ENCODE measurements at regions not wholly inside any gene's neighbourhood (a gene's known extent, or its start where the extent isn't known, plus 50 kb on each side); places are given as distances from the start of the nearest gene placed in this dataset.

- DNase-seq (ENCODE audit: extremely low read depth, low read depth), result no peak
These were observed 58.4 kb downstream of the ARL4C start for GRCh38 chr2:234438305-234438977.

GRCh38 chr2:234437642-234438304, 59.1 kb downstream of the ARL4C start:
- no peak for DNase-seq (ENCODE audit: extremely low read depth, low read depth)

- DNase-seq (ENCODE audit: extremely low read depth, low read depth), result no peak
These were observed 60.4 kb downstream of the ARL4C start for GRCh38 chr2:234436482-234436837.

- DNase-seq (ENCODE audit: extremely low read depth, low read depth), result no peak
These were observed 60.9 kb downstream of the ARL4C start for GRCh38 chr2:234435836-234436481.

- no peak for DNase-seq (ENCODE audit: extremely low read depth, low read depth)
These were observed 63.7 kb downstream of the ARL4C start for GRCh38 chr2:234433201-234433600.

GRCh38 chr2:234430871-234431270, 66.0 kb downstream of the ARL4C start:
- no peak for DNase-seq (ENCODE audit: extremely low read depth, low read depth)

GRCh38 chr2:234429265-234429664, 67.6 kb downstream of the ARL4C start:
- no peak for DNase-seq (ENCODE audit: extremely low read depth, low read depth)

GRCh38 chr2:234427081-234428061, 69.5 kb downstream of the ARL4C start:
- no peak for DNase-seq (ENCODE audit: extremely low read depth, low read depth)

- DNase-seq (ENCODE audit: extremely low read depth, low read depth), result no peak
These were observed 70.3 kb downstream of the ARL4C start for GRCh38 chr2:234426616-234427015.

GRCh38 chr2:234425639-234426603, 71.0 kb downstream of the ARL4C start:
- DNase-seq (ENCODE audit: extremely low read depth, low read depth), result no peak

- no peak for DNase-seq (ENCODE audit: extremely low read depth, low read depth)
These were observed 73.0 kb downstream of the ARL4C start for GRCh38 chr2:234423884-234424283.

GRCh38 chr2:234422981-234423431, 73.9 kb downstream of the ARL4C start:
- DNase-seq (ENCODE audit: extremely low read depth, low read depth), result no peak

GRCh38 chr2:234422273-234422732, 74.6 kb downstream of the ARL4C start:
- DNase-seq (ENCODE audit: extremely low read depth, low read depth), result peak; percentile 67

- no peak for DNase-seq (ENCODE audit: extremely low read depth, low read depth)
These were observed 76.5 kb downstream of the ARL4C start for GRCh38 chr2:234420408-234420807.

- no peak for DNase-seq (ENCODE audit: extremely low read depth, low read depth)
These were observed 77.2 kb downstream of the ARL4C start for GRCh38 chr2:234419726-234420125.

- DNase-seq (ENCODE audit: extremely low read depth, low read depth), result no peak
These were observed 81.2 kb downstream of the ARL4C start for GRCh38 chr2:234415706-234416105.

GRCh38 chr2:234414596-234414995, 82.3 kb downstream of the ARL4C start:
- DNase-seq (ENCODE audit: extremely low read depth, low read depth), result no peak

- DNase-seq (ENCODE audit: extremely low read depth, low read depth), result no peak
These were observed 84.2 kb downstream of the ARL4C start for GRCh38 chr2:234412726-234413125.

GRCh38 chr2:234411793-234412192, 85.1 kb downstream of the ARL4C start:
- DNase-seq (ENCODE audit: extremely low read depth, low read depth), result no peak

- DNase-seq (ENCODE audit: extremely low read depth, low read depth), result no peak
These were observed 86.4 kb downstream of the ARL4C start for GRCh38 chr2:234410526-234410925.
